HepG2 (cell line): ENCODE measurements at regions not wholly inside any gene's neighbourhood (a gene's known extent, or its start where the extent isn't known, plus 50 kb on each side); places are given as distances from the start of the nearest gene placed in this dataset.

Experiments
- ARID2 ChIP-seq: sonication (generic); formaldehyde crosslinking; IDR thresholded peaks from 2 replicates; pipeline ENCODE4 v1.8.1; 2022; ENCODE audit warnings: mild to moderate bottlenecking, missing genetic modification reagents, borderline replicate concordance
- ATF6 ChIP-seq: sonication (generic); formaldehyde crosslinking; conservative IDR thresholded peaks from 2 replicates; pipeline ENCODE4 v1.4.0; 2020; ENCODE audit warnings: missing genetic modification reagents
- CREB3 ChIP-seq: sonication (generic); formaldehyde crosslinking; IDR thresholded peaks from 2 replicates; pipeline ENCODE4 v1.5.0; 2020; ENCODE audit warnings: missing genetic modification reagents
- FOXO1 ChIP-seq: sonication (generic); formaldehyde crosslinking; IDR thresholded peaks from 2 replicates; pipeline ENCODE4 v1.4.0; 2020; ENCODE audit warnings: missing genetic modification reagents
- HMGA1 ChIP-seq: sonication (generic); formaldehyde crosslinking; conservative IDR thresholded peaks from 2 replicates; pipeline ENCODE4 v1.4.0; 2020; ENCODE audit warnings: missing genetic modification reagents
- LCORL ChIP-seq, 2 experiments: fragments of 450-650 bp in 1 of 2; sonication (generic) in 1 of 2; formaldehyde crosslinking in 1 of 2; IDR thresholded peaks; 2 replicates each; pipeline versions ENCODE4 v1.5.0 to v1.6.1; 2017 to 2020; ENCODE audit warnings: antibody characterized with exemption in 1 of 2, missing genetic modification reagents in 1 of 2
- MIER2 ChIP-seq: IDR thresholded peaks from 2 replicates; pipeline ENCODE4 v1.6.1; 2016; ENCODE audit warnings: missing biosample characterization, missing genetic modification reagents
- NFAT5 ChIP-seq: sonication (generic); formaldehyde crosslinking; IDR thresholded peaks from 2 replicates; pipeline ENCODE4 v1.4.0; 2020; ENCODE audit warnings: missing genetic modification reagents
- NFE2 ChIP-seq: sonication (generic); formaldehyde crosslinking; IDR thresholded peaks from 2 replicates; pipeline ENCODE4 v1.4.0; 2020; ENCODE audit warnings: missing genetic modification reagents
- NFKBIZ ChIP-seq: IDR thresholded peaks from 2 replicates; pipeline ENCODE4 v1.6.1; 2018; ENCODE audit warnings: missing genetic modification reagents, missing compliant biosample characterization
- SALL1 ChIP-seq: sonication (generic); formaldehyde crosslinking; IDR thresholded peaks from 2 replicates; pipeline ENCODE4 v1.8.0; 2022; ENCODE audit warnings: mild to moderate bottlenecking, missing genetic modification reagents
- SCMH1 ChIP-seq: sonication (generic); formaldehyde crosslinking; IDR thresholded peaks from 2 replicates; pipeline ENCODE4 v1.9.0; 2021; ENCODE audit warnings: missing genetic modification reagents, mild to moderate bottlenecking, borderline replicate concordance
- TRAFD1 ChIP-seq: sonication (generic); formaldehyde crosslinking; IDR thresholded peaks from 2 replicates; pipeline ENCODE4 v1.5.1; 2020; ENCODE audit warnings: missing genetic modification reagents, mild to moderate bottlenecking, borderline replicate concordance
- ZBTB34 ChIP-seq: sonication (generic); formaldehyde crosslinking; IDR thresholded peaks from 2 replicates; pipeline ENCODE4 v1.8.0; 2022; ENCODE audit warnings: mild to moderate bottlenecking, missing genetic modification reagents
- ZC3H13 ChIP-seq: sonication (generic); formaldehyde crosslinking; IDR thresholded peaks from 2 replicates; pipeline ENCODE4 v1.8.1; 2023; ENCODE audit warnings: mild to moderate bottlenecking, missing genetic modification reagents, moderate library complexity
- ZNF484 ChIP-seq: sonication (generic); formaldehyde crosslinking; IDR thresholded peaks from 2 replicates; pipeline ENCODE4 v1.5.1; 2020; ENCODE audit warnings: mild to moderate bottlenecking, low read depth, missing genetic modification reagents, borderline replicate concordance

- TF ChIP-seq ARID2 (no peak), NFAT5 (CRISPR knock-in tag) (0 out of 2 replicates have a peak, but pooled peaks have one; percentile 27), FOXO1 (CRISPR knock-in tag) (peak; percentile 99), SALL1 (CRISPR knock-in tag) (peak; percentile 98), ATF6 (CRISPR knock-in tag) (0 out of 2 replicates have a peak, but pooled peaks have one; percentile 28), CREB3 (CRISPR knock-in tag) (no peak), SCMH1 (CRISPR knock-in tag) (no peak), TRAFD1 (CRISPR knock-in tag) (0 out of 2 replicates have a peak, but pooled peaks have one; percentile 50), ZC3H13 (CRISPR knock-in tag) (no peak), MIER2 (CRISPR knock-in tag) (no peak; the same call in none of the 2 replicates), NFE2 (no peak), ZNF484 (CRISPR knock-in tag) (no peak), NFKBIZ (peak; percentile 87; the same call in 1 of the 2 replicates), ZBTB34 (CRISPR knock-in tag) (peak; percentile 92), LCORL (IDR thresholded peaks at IDR 0.05) (0 out of 2 replicates have a peak, but pooled peaks have one; percentile 9), LCORL (CRISPR knock-in tag; IDR thresholded peaks at IDR 0.05) (peak; percentile 94), HMGA1 (CRISPR knock-in tag) (no peak)
These were observed 121.8 kb downstream of the SLC38A6 start (continued) for GRCh38 chr14:61102549-61103466.
